ENCODE measurements at regions not wholly inside any gene's neighbourhood (a gene's known extent, or its start where the extent isn't known, plus 50 kb on each side); places are given as distances from the start of the nearest gene placed in this dataset.

GRCh38 chr12:89899651-89900050, 191.0 kb upstream of the ATP2B1 start:
- TF ChIP-seq EZH2 (IDR thresholded peaks at IDR 0.05; ENCODE audit: borderline replicate concordance, low read depth, low read length, severe bottlenecking): no peak
- TF ChIP-seq CTCF (IDR thresholded peaks at IDR 0.05; ENCODE audit: borderline replicate concordance, extremely low read depth, low read length, poor library complexity, severe bottlenecking): no peak
